H9 (cell line): ENCODE measurements at regions not wholly inside any gene's neighbourhood (a gene's known extent, or its start where the extent isn't known, plus 50 kb on each side); places are given as distances from the start of the nearest gene placed in this dataset.

ENCODE experiments used
- DNase-seq: peaks from one replicate; pipeline ENCODE4 v3.0.0-alpha.2; 2017
- H2AFZ ChIP-seq: one replicate; pipeline ENCODE4 v1.6.1; 2013; ENCODE audit warnings: mild to moderate bottlenecking, low read length, control low read depth, moderate library complexity
- H2AK5ac ChIP-seq: 2 replicates; pipeline ENCODE4 v1.6.1; 2013; ENCODE audit warnings: low read length, control low read depth, mixed read lengths; ENCODE audit not compliant: insufficient read length
- H2BK120ac ChIP-seq: one replicate; pipeline ENCODE4 v1.6.1; 2013; ENCODE audit warnings: low read depth, mild to moderate bottlenecking, low read length, control low read depth, inconsistent platforms; ENCODE audit not compliant: poor library complexity, severe bottlenecking
- H2BK12ac ChIP-seq: 2 replicates; pipeline ENCODE4 v1.6.1; 2013; ENCODE audit warnings: low read length, control low read depth, mixed read lengths, low read depth; ENCODE audit not compliant: insufficient read length
- H2BK15ac ChIP-seq: 2 replicates; pipeline ENCODE4 v1.6.1; 2013; ENCODE audit warnings: low read depth, low read length, control low read depth
- H2BK20ac ChIP-seq: one replicate; pipeline ENCODE4 v1.6.1; 2013; ENCODE audit warnings: low read depth, mild to moderate bottlenecking, low read length, control low read depth, inconsistent platforms; ENCODE audit not compliant: poor library complexity, severe bottlenecking
- H2BK5ac ChIP-seq: 2 replicates; pipeline ENCODE4 v1.6.1; 2013; ENCODE audit warnings: low read length, control low read depth, mixed read lengths; ENCODE audit not compliant: insufficient read length
- H3K14ac ChIP-seq: 2 replicates; pipeline ENCODE4 v1.6.1; 2013; ENCODE audit warnings: low read length, control low read depth; ENCODE audit not compliant: insufficient read depth
- H3K18ac ChIP-seq: 2 replicates; pipeline ENCODE4 v1.6.1; 2013; ENCODE audit warnings: low read depth, mild to moderate bottlenecking, mixed read lengths, low read length, control low read depth; ENCODE audit not compliant: insufficient read length
- H3K23ac ChIP-seq: 2 replicates; pipeline ENCODE4 v1.6.1; 2013; ENCODE audit warnings: low read length, control low read depth, mixed read lengths, low read depth; ENCODE audit not compliant: insufficient read length
- H3K23me2 ChIP-seq: 2 replicates; pipeline ENCODE4 v1.6.1; 2013; ENCODE audit warnings: low read depth, mild to moderate bottlenecking, mixed read lengths, low read length, control low read depth; ENCODE audit not compliant: insufficient read length, poor library complexity, severe bottlenecking
- H3K27ac ChIP-seq: 2 replicates; pipeline ENCODE4 v1.5.1; 2013; ENCODE audit warnings: low read length, control low read depth, mixed read lengths, low read depth; ENCODE audit not compliant: insufficient read length
- H3K27me3 ChIP-seq: 2 replicates; pipeline ENCODE4 v1.6.1; 2013; ENCODE audit warnings: low read length, control low read depth, inconsistent platforms; ENCODE audit not compliant: insufficient read depth
- H3K4ac ChIP-seq: 2 replicates; pipeline ENCODE4 v1.6.1; 2013; ENCODE audit warnings: low read depth, mild to moderate bottlenecking, control low read depth, inconsistent platforms, low read length, moderate library complexity
- H3K4me1 ChIP-seq: 2 replicates; pipeline ENCODE4 v1.6.1; 2013; ENCODE audit warnings: low read length, control low read depth, inconsistent platforms; ENCODE audit not compliant: insufficient read depth
- H3K4me2 ChIP-seq: 2 replicates; pipeline ENCODE4 v1.6.1; 2013; ENCODE audit warnings: low read length, control low read depth, mixed read lengths; ENCODE audit not compliant: insufficient read length, insufficient read depth
- H3K56ac ChIP-seq: 2 replicates; pipeline ENCODE4 v1.6.1; 2013; ENCODE audit warnings: low read depth, mild to moderate bottlenecking, mixed read lengths, low read length, control low read depth; ENCODE audit not compliant: insufficient read length
- H3K79me1 ChIP-seq: 2 replicates; pipeline ENCODE4 v1.6.1; 2013; ENCODE audit warnings: low read depth, mild to moderate bottlenecking, moderate library complexity, low read length, control low read depth, inconsistent platforms; ENCODE audit not compliant: insufficient read depth, poor library complexity, severe bottlenecking
- H3K79me2 ChIP-seq: 2 replicates; pipeline ENCODE4 v1.6.1; 2013; ENCODE audit warnings: low read length, control low read depth, inconsistent platforms; ENCODE audit not compliant: insufficient read depth
- H3K9ac ChIP-seq: 2 replicates; pipeline ENCODE4 v1.6.1; 2013; ENCODE audit warnings: low read length, control low read depth, mixed read lengths; ENCODE audit not compliant: insufficient read length; ENCODE audit errors: extremely low read depth
- H3K9me3 ChIP-seq: one replicate; pipeline ENCODE4 v1.6.1; 2013; ENCODE audit warnings: low read depth, low read length, inconsistent platforms; ENCODE audit not compliant: control insufficient read depth
- H3T11ph ChIP-seq: one replicate; pipeline ENCODE4 v1.6.1; 2013; ENCODE audit warnings: mild to moderate bottlenecking, low read length, control low read depth, inconsistent platforms
- H4K20me1 ChIP-seq: one replicate; pipeline ENCODE4 v1.6.1; 2013; ENCODE audit not compliant: control insufficient read depth, insufficient read length, insufficient read depth
- H4K5ac ChIP-seq: 2 replicates; pipeline ENCODE4 v1.6.1; 2013; ENCODE audit warnings: low read depth, mild to moderate bottlenecking, mixed read lengths, low read length, control low read depth; ENCODE audit not compliant: insufficient read length
- H4K8ac ChIP-seq: replicated peaks from 2 replicates; pipeline ENCODE4 v1.6.1; 2013; ENCODE audit warnings: low read length, control low read depth, mixed read lengths, low read depth; ENCODE audit not compliant: insufficient read length
- H4K91ac ChIP-seq: 2 replicates; pipeline ENCODE4 v1.6.1; 2013; ENCODE audit warnings: low read depth, mild to moderate bottlenecking, moderate library complexity, mixed read lengths, low read length, control low read depth; ENCODE audit not compliant: insufficient read length
- H3K27ac Mint-ChIP-seq, 3 experiments: 2 replicates in 2 of 3; 3 replicates in 1 of 3; pipeline ENCODE4 v1.8.0; 2020 to 2021; ENCODE audit warnings: mixed read lengths in 3 of 3, mild to moderate bottlenecking in 1 of 3, moderate library complexity in 1 of 3
- H3K27me3 Mint-ChIP-seq: 2 replicates; pipeline ENCODE4 v1.8.0; 2021; ENCODE audit warnings: low read depth, mild to moderate bottlenecking, moderate library complexity, mixed read lengths
- H3K36me3 Mint-ChIP-seq, 3 experiments: 2 replicates in 2 of 3; 3 replicates in 1 of 3; pipeline ENCODE4 v1.8.0; 2020 to 2021; ENCODE audit warnings: low read depth in 3 of 3, mixed read lengths in 3 of 3; ENCODE audit not compliant: insufficient read depth in 1 of 3
- H3K4me1 Mint-ChIP-seq, 2 experiments: 2 replicates each; pipeline ENCODE4 v1.8.0; 2020; ENCODE audit warnings: mixed read lengths in 2 of 2
- H3K4me3 Mint-ChIP-seq, 2 experiments: 2 replicates in 1 of 2; 3 replicates in 1 of 2; pipeline ENCODE4 v1.8.0; 2020 to 2021; ENCODE audit warnings: mild to moderate bottlenecking in 2 of 2, mixed read lengths in 2 of 2, moderate library complexity in 1 of 2
- H3K9me3 Mint-ChIP-seq, 2 experiments: 2 replicates in 1 of 2; 3 replicates in 1 of 2; pipeline ENCODE4 v1.8.0; 2020; ENCODE audit warnings: mild to moderate bottlenecking in 2 of 2, mixed read lengths in 2 of 2, moderate library complexity in 1 of 2
- CTCF ChIP-seq: fragments of 200-600 bp; sonication (generic); conservative IDR thresholded peaks from 3 replicates; pipeline ENCODE4 v1.8.0; 2021; ENCODE audit warnings: antibody characterized with exemption, mild to moderate bottlenecking
- WGBS: extraction: QIAGEN DNeasy Blood & Tissue Kit; methylation state at CpG from one replicate; pipeline ENCODE4 v1.1.7; 2013; ENCODE audit warnings: missing lambda C conversion rate, low lambda C conversion rate, mixed read lengths; ENCODE audit not compliant: insufficient read length; ENCODE audit errors: extremely low coverage; 5-methylcytosine and 5-hydroxymethylcytosine counted together

DNA sequence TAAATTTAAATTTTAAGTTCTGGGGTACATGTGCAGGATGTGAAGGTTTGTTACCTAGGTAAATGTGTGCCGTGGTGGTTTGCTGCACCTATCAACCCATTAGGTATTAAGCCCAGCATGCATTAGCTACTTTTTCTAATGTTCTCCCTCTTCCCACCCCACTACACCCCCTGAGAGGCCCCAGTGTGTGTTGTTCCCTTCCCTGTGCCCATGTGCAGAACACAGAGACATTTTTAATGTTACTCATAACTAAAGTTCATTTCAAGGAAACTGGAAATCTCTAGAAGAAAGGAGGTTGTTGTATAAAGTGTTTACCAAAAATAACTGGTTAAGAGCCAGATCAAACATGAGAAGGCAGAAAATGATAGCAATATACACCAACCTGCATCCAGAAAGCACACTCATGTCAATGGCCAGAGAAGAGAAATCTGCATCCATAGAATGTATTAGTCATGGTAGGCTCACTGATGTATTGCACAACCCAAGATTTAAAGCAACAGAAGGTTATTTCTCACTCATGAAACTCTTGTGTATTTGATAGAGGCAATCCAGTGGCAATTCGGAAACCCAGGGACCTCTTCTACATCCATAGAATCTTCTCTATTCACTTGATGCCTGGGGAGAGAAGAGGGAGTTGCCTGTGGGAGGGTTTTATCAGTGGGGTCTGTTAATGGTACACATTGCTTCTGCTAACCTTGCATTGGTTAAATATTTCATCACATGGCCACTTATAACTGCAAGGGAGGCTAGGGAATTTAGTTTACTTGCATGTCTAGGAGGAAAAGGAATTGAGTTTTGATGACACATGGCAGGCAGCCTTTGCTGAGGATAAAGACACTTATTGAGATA is 321.9 kb upstream of the RASGRP1 start:
- Histone ChIP-seq H3K9me3 (no peaks in the 10 kb centered on the region), H2BK12ac (no peak overlapping the region), H3K79me1 (no peaks in the 10 kb centered on the region), H2AK5ac (no peak overlapping the region), H3K27me3 (no peaks in the 10 kb centered on the region), H3K18ac (no peak overlapping the region), H3K56ac (no peak overlapping the region), H3K4ac (no peak overlapping the region), H3K4me1 (no peaks in the 10 kb centered on the region), H3T11ph (no peak overlapping the region), H3K27ac (no peak overlapping the region), H3K79me2 (no peaks in the 10 kb centered on the region), H4K8ac (no peak overlapping the region), H3K14ac (no peak overlapping the region), H4K5ac (no peak overlapping the region), H2BK5ac (no peak overlapping the region), H3K23ac (no peak overlapping the region), H2BK20ac (no peak overlapping the region), H4K91ac (no peak overlapping the region), H2BK120ac (no peak overlapping the region), H4K20me1 (no peaks in the 10 kb centered on the region), H3K9ac (no peak overlapping the region), H2AFZ (no peak overlapping the region), H3K23me2 (no peaks in the 10 kb centered on the region), H3K4me2 (no peak overlapping the region), H2BK15ac (no peak overlapping the region)
- no peak for TF ChIP-seq CTCF
- Mint-ChIP-seq H3K27ac (peak overlapping the region in 1 of 3 experiments; percentile 60; a peak in 1 of 7 replicates), H3K27me3 (no peaks in the 10 kb centered on the region), H3K9me3 (peaks cover 0 to 1% of the 10 kb centered on the region in 2 experiments; a peak in 1 of 5 replicates), H3K36me3 (no peaks in the 10 kb centered on the region), H3K4me1 (no peaks in the 10 kb centered on the region), H3K4me3 (no peak overlapping the region)
- no peak for DNase-seq
- no CpG with 5 or more reads among the region's 2 CpGs for WGBS
